GM10266 (cell line): ENCODE measurements at regions not wholly inside any gene's neighbourhood (a gene's known extent, or its start where the extent isn't known, plus 50 kb on each side); places are given as distances from the start of the nearest gene placed in this dataset.

Experiments
- DNase-seq: peaks from one replicate; pipeline ENCODE4 v3.0.0; 2012; ENCODE audit errors: extremely low spot score
- CTCF ChIP-seq: IDR thresholded peaks from 2 replicates; pipeline ENCODE4 v1.5.1; 2012; ENCODE audit warnings: mild to moderate bottlenecking, low read depth; ENCODE audit not compliant: control insufficient read depth, insufficient read depth; ENCODE audit errors: missing control alignments

- TF ChIP-seq CTCF: no peak
- no peak for DNase-seq
These were observed 109.9 kb downstream of the LYPLAL1 start for GRCh38 chr1:219283541-219283940.

- DNase-seq: no peak
- no peak for TF ChIP-seq CTCF
These were observed 108.2 kb downstream of the LYPLAL1 start for GRCh38 chr1:219281831-219282230.

- DNase-seq: no peak
- TF ChIP-seq CTCF: no peak
These were observed 105.5 kb downstream of the LYPLAL1 start for GRCh38 chr1:219279017-219279770.

- no peak for DNase-seq
- no peak for TF ChIP-seq CTCF
These were observed 104.6 kb downstream of the LYPLAL1 start for GRCh38 chr1:219278288-219278687.

GRCh38 chr1:219277304-219278105 lies 103.8 kb downstream of the LYPLAL1 start:
- TF ChIP-seq CTCF: no peak
- no peak for DNase-seq

- TF ChIP-seq CTCF: no peak
- DNase-seq: no peak
These were observed 102.5 kb downstream of the LYPLAL1 start for GRCh38 chr1:219276049-219276738.
